NCI-H2196 treated with DMSO at 0.1 percent for 48 hours (cell line): ENCODE measurements at regions not wholly inside any gene's neighbourhood (a gene's known extent, or its start where the extent isn't known, plus 50 kb on each side); places are given as distances from the start of the nearest gene placed in this dataset.

Experiments used
- DNase-seq: peaks from one replicate; lab custom pipeline; 2025; ENCODE audit not compliant: unreplicated experiment; lab: John Stamatoyannopoulos, UW

DNA sequence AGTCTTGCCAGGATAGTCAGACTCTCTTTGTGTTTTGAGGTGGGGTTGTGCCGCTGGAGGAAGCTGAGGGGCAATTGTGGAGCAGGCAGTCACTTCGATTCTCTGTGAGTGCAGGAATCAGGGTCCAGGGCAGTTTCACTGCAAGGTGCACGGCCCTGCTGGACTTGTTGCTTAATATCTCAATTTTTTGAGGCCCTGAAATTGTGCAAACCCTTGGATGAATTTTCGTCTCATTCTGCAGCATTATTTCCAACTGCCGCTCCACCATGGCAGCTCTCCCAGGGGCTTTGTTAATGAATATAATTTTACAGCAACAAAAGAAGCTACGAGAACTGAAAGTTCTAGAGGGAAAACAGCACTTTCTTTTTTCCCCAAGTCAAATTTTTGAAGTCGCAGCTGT lies 531.9 kb downstream of the QKI start:
- no peak for DNase-seq

DNA sequence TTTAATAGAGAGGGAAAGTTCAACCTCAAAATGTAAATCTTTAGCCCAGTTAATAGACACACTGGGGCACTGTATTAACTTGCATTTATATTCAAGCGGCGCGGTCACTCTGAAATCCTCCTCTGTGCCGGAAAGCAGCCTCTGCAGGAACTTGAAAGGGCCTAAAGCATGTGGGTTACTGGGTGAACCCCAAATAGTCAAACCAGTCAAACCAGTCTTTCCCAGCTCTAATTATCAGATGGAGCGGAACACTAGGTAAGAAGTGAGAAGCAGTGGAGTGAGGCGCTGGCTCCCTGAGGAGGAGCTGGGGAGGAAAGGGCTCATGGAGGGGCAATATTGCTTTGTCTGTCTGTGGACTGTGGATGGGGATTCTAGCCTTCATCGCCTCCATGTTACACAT lies 531.3 kb downstream of the QKI start:
- no peak for DNase-seq

- no peak for DNase-seq
Observed at GRCh38 chr6:163944897-163945296, 530.4 kb downstream of the QKI start.

GRCh38 chr6:163943607-163944385 lies 529.3 kb downstream of the QKI start:
- no peak for DNase-seq

GRCh38 chr6:163942790-163943189 lies 528.3 kb downstream of the QKI start:
- no peak for DNase-seq

DNA sequence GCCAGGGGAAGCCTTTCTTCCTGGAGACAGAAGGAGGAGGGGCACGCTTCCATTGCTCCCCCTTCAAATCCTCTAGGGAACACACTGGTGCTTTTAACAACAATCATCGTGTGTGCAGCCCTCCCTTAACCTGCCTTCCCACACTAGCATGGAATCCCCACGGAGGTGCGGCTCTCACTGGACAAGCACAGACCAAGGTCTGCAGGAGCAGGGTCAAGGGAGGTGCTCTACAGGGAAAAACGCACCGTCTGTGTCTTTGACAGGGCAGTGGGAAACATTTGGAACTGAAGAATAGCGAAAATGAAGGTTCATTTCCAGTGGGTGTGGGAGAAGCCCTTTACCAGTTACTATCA lies 527.1 kb downstream of the QKI start:
- DNase-seq: no peak

- DNase-seq: no peak
Observed at GRCh38 chr6:163940705-163941623, 526.4 kb downstream of the QKI start.

- no peak for DNase-seq
Observed at GRCh38 chr6:163937071-163937470, 522.6 kb downstream of the QKI start.

- no peak for DNase-seq
Observed at GRCh38 chr6:163935158-163935762, 520.7 kb downstream of the QKI start.

DNA sequence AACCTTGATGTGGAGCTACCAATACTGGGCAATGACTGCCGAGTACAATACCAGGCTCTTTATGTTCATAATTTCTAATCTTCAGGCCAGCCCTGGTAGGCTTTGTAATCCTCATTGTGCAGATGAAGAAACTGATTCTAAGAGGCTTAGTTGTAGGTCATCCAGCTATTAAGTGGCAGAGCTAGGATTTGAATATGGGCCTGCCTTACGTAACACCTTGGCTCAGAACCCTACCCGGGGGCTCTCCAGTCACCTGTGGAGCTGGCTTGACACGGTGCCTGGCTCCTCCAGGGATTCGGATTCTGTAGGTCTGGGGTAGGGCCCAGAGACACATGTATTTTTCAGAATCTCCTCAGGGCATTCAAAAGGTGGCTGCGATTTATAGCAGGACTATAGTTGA lies 515.5 kb downstream of the QKI start:
- DNase-seq: no peak

GRCh38 chr6:163929538-163929937 lies 515.0 kb downstream of the QKI start:
- DNase-seq: no peak

GRCh38 chr6:163926642-163927041 lies 512.1 kb downstream of the QKI start:
- DNase-seq: no peak

DNA sequence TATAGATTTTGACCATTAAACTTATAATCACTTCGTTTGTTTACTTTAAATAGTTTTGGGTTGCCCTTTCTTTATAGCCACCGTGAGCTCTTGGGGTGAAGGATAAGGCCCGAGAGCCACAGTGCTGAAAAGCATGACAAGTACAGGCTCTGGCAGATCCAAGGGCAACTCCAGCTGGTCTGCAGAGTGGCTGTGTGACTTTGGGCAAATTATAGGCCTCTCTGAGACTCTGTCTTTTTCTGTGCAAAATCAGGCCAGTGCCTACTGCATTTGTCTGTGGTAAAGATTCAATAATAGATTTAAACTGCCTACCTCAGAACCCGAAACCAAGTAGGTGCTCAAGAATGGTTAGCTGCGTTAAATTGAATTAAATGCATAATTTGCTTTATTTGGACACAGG lies 511.3 kb downstream of the QKI start:
- no peak for DNase-seq

- no peak for DNase-seq
Observed at GRCh38 chr6:163923658-163924411, 509.3 kb downstream of the QKI start.

DNA sequence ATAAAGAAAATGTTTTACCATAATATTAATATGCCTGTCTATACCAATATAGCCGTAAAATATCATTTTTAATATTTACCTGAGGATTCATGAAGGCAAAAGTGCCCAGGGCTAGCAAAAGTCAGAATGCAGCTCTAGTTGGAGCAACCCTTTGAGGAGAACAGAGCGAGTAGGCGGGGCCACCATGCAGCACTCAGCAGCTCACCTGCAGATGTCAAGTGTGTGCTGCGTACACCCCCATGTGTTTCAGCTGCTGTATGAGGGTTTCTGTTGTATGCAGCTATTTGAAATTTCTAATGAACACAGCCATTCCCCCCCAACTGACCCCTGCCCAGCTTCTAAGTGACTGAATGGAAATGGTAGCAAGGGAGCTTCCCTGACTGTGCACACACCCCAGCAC lies 508.0 kb downstream of the QKI start:
- no peak for DNase-seq

DNA sequence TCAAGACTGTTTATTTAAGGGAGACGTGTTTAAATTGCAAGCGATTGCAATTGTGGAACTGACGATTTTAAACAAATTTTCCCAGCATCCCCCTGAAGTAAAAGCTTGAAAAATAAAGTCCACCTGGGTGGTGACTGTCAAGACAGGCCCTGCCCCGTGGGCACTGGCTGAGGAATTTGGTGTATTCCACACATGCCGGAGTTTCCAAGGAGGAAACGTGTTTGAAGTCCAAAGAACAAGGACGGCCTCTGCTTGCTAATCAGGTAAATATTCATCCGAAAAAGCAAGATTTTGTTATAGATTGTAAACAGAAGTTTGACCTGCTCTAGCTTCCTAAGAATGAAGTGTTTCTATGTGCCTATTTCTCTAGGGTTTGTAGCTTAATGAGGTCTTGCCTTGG lies 505.1 kb downstream of the QKI start:
- no peak for DNase-seq

- DNase-seq: no peak
Observed at GRCh38 chr6:163916315-163917081, 502.0 kb downstream of the QKI start.

GRCh38 chr6:163915131-163915530 lies 500.6 kb downstream of the QKI start:
- DNase-seq: no peak

- DNase-seq: no peak
Observed at GRCh38 chr6:163913045-163913444, 498.5 kb downstream of the QKI start.

DNA sequence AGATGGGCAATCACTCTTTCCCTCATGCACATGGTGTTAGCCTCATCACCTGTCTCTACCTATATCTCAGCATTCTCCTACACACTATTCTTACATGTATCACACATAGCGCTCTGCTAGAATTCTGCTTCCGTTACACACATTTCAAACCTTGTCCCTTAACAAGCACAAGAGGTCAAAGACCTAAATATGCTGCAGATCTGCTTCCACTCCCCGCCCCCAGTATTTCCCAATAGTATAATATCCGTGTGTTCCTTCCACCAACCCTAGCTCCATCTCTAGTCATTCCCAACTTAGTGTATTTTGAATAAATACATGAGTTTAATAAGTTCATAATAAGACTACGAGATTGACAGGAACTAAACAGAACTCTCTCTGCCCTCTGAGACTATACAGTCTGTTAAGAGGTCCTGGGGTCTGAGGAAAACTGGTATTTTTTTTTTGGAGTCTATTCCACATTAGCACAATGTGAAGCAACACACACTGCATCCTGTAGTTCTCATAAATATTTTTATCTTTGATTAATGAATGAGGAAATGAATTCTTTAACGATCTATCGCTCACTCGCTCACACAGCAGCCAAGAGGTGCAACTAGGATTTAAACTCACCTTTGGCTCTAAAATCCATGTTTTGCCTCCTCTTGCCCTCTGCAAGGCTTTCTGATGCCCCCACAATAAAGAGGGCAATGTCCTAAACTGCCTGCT lies 491.6 kb downstream of the QKI start:
- DNase-seq: no peak
